GM18907 (cell line): ENCODE measurements at regions not wholly inside any gene's neighbourhood (a gene's known extent, or its start where the extent isn't known, plus 50 kb on each side); places are given as distances from the start of the nearest gene placed in this dataset.
A peak's percentile ranks its signal among the peaks of the same experiment; 100 is the strongest.
"Not testable (repeated sequence)": the region's sequence is repeated elsewhere in the genome, so short reads cannot be mapped to it uniquely, and the experiment has no call there.

Experiments
- ATAC-seq: cut with Tn5 transposase; IDR thresholded peaks from one replicate; pipeline ENCODE4 v1.9.1; 2021; ENCODE audit warnings: mild to moderate bottlenecking, moderate library complexity; ENCODE audit not compliant: unreplicated experiment

DNA sequence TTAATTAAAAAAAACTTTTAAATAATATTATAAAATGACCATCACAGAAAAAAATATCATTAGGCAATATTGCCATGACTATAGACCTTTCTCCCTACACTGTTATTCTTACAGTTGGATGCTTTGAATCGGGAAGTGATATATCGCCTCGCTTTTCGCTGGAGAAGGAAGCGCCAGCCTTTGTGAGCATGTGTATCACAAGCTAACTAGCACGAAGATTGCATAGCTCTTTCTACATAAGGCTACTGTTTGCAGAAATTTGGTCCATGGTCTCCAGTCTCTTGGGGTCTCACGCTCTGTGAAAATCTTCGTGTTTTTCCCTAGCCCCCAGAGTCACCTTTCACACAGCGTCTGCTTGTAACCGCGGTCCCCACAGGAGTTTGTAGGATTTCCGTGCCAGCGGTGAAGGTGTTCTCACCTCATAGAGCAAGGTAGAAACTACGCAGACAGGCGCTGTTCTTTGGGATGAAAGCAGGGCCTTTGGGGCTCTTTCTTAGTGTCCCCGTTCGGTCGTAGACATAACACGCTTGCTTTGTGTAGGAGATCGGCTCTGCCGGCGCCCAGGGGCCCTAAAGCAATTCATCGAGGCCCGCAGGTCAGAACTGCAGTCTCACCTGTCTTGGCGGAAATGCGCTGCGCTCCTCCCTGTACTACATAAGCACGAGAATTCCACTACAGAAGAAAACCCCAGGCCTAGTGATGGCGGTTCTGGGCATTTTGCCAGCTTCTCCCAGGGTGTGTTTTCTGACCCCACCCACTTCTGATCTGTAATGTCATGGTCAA lies 214.5 kb upstream of the NOTCH2NLA start:
- ATAC-seq = not testable (repeated sequence)

DNA sequence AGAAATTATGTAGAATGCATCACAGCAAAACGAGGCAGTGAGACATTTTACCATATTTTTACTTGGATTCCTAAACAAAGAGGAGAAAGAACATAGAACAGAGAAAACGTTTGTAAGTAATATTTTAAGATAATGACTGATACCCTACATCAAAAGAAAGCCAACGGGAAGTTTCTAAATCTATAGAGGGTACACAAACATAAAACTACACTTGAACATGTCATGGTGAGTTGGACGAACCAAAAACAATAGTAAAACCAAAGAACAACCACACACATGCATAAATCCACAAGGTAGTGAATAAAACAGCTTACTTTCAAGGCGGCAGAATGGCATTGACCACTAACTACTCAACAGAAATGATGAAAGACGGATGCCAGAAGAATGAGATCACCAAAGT lies 209.7 kb upstream of the NOTCH2NLA start:
- ATAC-seq = not testable (repeated sequence)

DNA sequence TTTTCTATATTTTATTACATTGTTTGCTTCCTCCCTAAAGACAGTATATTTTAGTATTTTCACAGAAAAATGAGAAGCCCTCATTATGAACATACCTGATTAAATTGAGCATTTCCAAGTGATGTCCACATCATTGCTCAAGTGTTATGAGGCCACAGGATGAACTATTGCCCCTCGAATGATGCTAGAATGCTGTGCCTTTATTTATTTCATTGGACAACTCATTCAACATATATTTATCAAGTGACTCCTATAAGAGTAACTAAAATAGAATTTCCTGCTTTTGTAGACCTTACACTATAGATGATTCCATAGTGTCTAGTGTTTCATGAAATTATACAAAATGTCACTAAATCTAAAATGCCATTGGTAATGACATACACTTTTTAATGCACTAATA lies 187.8 kb upstream of the NOTCH2NLA start:
- ATAC-seq = not testable (repeated sequence)

DNA sequence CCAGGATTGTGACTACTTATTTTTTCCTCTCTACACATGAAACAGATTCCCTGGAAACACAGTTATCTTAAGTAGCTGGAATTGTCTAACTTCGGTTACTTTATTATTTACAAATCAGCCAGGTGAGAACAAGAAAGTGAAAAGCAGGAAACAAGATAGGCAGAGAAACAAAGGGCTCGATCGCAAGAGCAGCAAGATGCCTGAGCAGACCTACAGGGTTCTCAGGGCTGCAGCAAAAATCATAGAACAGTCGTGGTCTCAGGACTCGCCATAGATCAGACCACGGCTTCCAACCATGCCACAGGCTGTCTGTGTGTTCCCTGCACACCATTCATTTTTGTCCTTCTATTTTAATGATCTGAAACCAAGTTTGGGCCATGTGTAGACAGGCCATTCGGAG lies 186.2 kb upstream of the NOTCH2NLA start:
- not testable (repeated sequence) for ATAC-seq

DNA sequence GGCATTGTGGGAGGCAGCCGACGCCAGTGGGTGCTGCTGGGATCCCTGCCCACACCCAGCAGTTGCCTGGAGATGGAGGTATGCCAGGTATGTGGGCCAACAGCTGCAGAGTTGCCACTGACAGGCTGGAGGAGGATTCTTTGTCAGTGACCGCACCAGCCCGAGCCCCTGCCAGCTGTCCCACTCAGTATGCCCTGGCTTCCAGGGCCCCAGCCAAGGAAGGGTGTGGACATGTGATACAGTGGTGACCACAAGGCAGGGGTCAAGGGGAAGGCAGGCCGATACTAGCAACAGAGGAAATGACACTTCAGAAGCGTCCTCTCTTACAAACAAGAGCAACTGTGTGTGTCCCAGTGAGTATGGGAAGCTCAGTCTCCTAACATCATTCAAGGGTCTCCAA lies 185.1 kb upstream of the NOTCH2NLA start:
- not testable (repeated sequence) for ATAC-seq

GRCh38 chr1:146411923-146412322 lies 183.1 kb upstream of the NOTCH2NLA start:
- ATAC-seq = not testable (repeated sequence)

DNA sequence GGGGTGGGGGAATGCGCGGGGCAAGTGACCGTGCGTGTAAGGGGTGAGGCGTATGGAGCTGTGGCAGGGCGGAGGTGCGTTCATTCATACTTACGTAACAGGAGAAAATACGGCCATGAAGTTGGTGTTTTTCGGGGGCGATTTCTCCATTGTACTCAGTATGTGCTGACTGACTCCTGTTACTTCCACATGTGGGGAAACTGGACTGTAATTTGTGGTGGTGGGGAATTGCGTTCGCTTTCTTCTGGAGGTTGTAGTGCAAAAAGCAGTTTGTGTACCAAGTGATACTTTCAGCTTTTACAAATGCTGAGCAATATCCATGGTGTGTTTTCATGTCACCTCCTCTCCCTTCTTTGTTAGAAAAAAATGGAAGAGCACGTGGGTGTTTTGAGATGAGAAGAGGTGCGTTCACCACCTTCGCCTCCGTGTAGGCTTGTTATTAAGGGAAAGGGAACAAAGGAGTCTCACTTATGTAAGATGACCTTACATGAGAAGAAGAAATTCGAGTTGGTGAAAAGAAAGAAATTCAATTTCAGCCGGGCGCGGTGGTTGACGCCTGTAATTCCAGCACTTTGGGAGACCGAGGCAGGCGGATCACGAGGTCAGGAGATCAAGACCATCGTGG lies 181.1 kb upstream of the NOTCH2NLA start:
- not testable (repeated sequence) for ATAC-seq

GRCh38 chr1:146409116-146409801 lies 180.4 kb upstream of the NOTCH2NLA start:
- ATAC-seq = not testable (repeated sequence)

DNA sequence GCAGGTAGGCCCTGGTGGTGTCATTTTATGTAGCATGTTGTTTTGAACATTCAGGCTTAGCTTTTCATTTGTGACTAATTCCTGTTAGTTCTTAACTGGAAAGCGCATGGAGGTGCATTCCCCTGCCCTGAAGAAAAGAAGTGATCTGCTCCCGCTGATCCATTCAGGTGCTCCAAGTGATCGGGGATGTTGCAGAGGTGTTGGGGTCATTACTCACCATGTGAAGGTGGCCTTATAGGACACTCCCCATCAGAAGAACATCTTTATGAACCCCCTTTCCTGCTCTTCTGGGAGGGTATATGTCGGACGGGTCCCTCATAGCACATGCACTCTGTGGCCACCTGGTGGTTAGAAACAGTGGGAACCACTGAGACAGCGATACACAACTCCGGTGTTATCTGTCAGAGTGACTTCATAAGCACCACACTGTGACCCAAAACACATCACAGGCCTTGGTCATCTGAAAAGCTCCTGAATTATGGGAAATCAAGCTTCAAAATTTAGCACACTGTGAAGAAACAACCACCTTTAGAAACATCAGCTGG lies 172.5 kb upstream of the NOTCH2NLA start:
- ATAC-seq = not testable (repeated sequence)

- ATAC-seq = not testable (repeated sequence)
These were observed 171.6 kb upstream of the NOTCH2NLA start for GRCh38 chr1:146400173-146401121.

DNA sequence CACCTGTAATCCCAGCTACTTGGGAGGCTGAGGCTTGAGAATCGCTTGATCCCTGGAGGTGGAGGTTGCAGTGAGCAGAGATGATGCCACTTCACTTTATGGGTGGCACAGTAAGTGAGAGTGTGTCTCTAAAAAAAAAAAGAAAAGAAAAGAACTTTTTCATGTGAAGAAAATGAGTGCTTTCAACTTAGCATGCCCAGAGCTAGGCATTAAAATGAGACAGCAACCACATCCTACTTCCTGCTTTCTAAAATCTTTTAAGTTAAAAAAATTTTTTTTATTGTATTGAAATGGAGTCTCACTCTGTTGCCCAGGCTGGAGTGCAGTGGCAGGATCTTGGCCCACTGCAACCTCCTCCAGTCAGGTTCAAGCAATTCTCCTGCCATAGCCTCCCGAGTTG lies 170.4 kb upstream of the NOTCH2NLA start:
- ATAC-seq = not testable (repeated sequence)

DNA sequence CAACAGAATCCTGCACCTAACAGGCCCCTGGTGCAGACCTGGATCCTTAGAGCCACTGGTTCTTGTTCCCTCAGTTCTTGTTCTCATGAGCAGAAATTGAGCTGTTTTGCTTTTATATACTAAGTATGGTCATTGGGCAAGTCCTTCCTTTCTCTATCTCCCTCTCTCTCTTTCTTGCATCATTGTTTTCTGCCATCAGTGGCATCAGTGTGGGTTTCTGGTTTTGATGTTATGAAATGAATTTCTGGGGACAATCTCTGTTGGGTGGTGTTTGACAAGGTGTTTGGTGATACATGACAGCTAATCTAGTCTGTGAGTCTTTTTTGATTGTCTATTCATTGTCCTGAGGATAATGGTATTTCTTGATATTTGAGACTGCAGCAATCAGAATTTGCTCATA lies 168.0 kb upstream of the NOTCH2NLA start:
- ATAC-seq = not testable (repeated sequence)

GRCh38 chr1:146396242-146396641 lies 167.4 kb upstream of the NOTCH2NLA start:
- not testable (repeated sequence) for ATAC-seq

GRCh38 chr1:146393796-146394195 lies 165.0 kb upstream of the NOTCH2NLA start:
- ATAC-seq = not testable (repeated sequence)

DNA sequence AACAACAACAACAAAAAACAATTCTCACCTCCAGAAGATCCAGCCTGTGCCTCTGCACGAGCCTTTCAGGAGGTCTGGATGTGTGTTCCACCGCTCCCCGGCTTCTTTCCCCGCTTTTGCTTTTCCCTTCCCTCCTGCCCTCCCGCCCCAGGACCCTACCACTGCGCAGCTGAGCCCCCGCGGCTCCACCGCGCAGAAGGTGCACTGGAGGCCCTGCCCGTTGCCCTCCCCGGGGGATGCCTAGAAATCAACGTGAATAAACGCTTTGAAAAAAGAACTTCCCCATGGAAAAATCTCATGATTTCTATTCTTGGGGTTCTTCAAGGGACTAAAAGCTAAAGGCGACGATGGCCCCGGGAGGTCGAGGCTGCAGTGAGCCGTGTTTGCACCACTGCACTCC lies 164.3 kb upstream of the NOTCH2NLA start:
- not testable (repeated sequence) for ATAC-seq

GRCh38 chr1:146389178-146389577 lies 160.4 kb upstream of the NOTCH2NLA start:
- not testable (repeated sequence) for ATAC-seq

- ATAC-seq = not testable (repeated sequence)
These were observed 159.1 kb upstream of the NOTCH2NLA start for GRCh38 chr1:146387750-146388469.

GRCh38 chr1:146386851-146387749 lies 158.3 kb upstream of the NOTCH2NLA start:
- ATAC-seq = peak; percentile 95

GRCh38 chr1:146381196-146381595 lies 152.4 kb upstream of the NOTCH2NLA start:
- not testable (repeated sequence) for ATAC-seq
